ENCODE measurements at regions not wholly inside any gene's neighbourhood (a gene's known extent, or its start where the extent isn't known, plus 50 kb on each side); places are given as distances from the start of the nearest gene placed in this dataset.
"Not testable (repeated sequence)": the region's sequence is repeated elsewhere in the genome, so short reads cannot be mapped to it uniquely, and the experiment has no call there.

- H3K4me3 ChIP-seq, result no peak overlapping the region
- no peaks in the 10 kb centered on the region for H4K20me1 ChIP-seq
- no peak overlapping the region for H3K9ac ChIP-seq
- no peak overlapping the region for H3K27ac ChIP-seq
- no peak for TF ChIP-seq Cebpa-rat (IDR thresholded peaks at IDR 0.05)
- no peaks in the 10 kb centered on the region for H3K4me1 ChIP-seq
- no peaks in the 10 kb centered on the region for H3K9me3 ChIP-seq
- H3K4me2 ChIP-seq, result no peak overlapping the region
- H3K27me3 ChIP-seq, result no peaks in the 10 kb centered on the region
- no peaks in the 10 kb centered on the region for H3K36me3 ChIP-seq
Observed at GRCh38 chr12:88856201-88856600, 275.9 kb upstream of the KITLG start.

- no peak for TF ChIP-seq Cebpa-rat (IDR thresholded peaks at IDR 0.05)
Observed at GRCh38 chr12:88855301-88855700, 275.0 kb upstream of the KITLG start.

GRCh38 chr12:88854260-88854659 is 274.0 kb upstream of the KITLG start:
- H3K9me3 ChIP-seq, result no peaks in the 10 kb centered on the region
- H3K4me1 ChIP-seq, result no peaks in the 10 kb centered on the region
- no peaks in the 10 kb centered on the region for H3K36me3 ChIP-seq
- H4K20me1 ChIP-seq, result no peaks in the 10 kb centered on the region
- no peak overlapping the region for H3K4me2 ChIP-seq
- no peak overlapping the region for H3K4me3 ChIP-seq
- no peaks in the 10 kb centered on the region for H3K27me3 ChIP-seq
- TF ChIP-seq Cebpa-rat (IDR thresholded peaks at IDR 0.05), result no peak
- H3K9ac ChIP-seq, result no peak overlapping the region
- no peak overlapping the region for H3K27ac ChIP-seq

More at GRCh38 chr12:88855301-88855700, 275.0 kb upstream of the KITLG start:
- no peak overlapping the region for H3K9ac ChIP-seq
- no peaks in the 10 kb centered on the region for H3K36me3 ChIP-seq
- H3K4me1 ChIP-seq, result no peaks in the 10 kb centered on the region
- no peak overlapping the region for H3K27ac ChIP-seq
- no peak overlapping the region for H3K4me2 ChIP-seq
- no peaks in the 10 kb centered on the region for H3K27me3 ChIP-seq
- no peak overlapping the region for H3K4me3 ChIP-seq
- no peaks in the 10 kb centered on the region for H3K9me3 ChIP-seq
- H4K20me1 ChIP-seq, result no peaks in the 10 kb centered on the region

GRCh38 chr12:88847246-88847645 is 267.0 kb upstream of the KITLG start:
- not testable (repeated sequence) for H4K20me1 ChIP-seq, H3K4me2 ChIP-seq, H3K4me3 ChIP-seq, H3K9me3 ChIP-seq, H3K27ac ChIP-seq, H3K36me3 ChIP-seq, H3K27me3 ChIP-seq, H3K9ac ChIP-seq, H3K4me1 ChIP-seq

GRCh38 chr12:88844426-88844825 is 264.2 kb upstream of the KITLG start:
- TF ChIP-seq Cebpa-rat (IDR thresholded peaks at IDR 0.05), result no peak
- Histone ChIP-seq H4K20me1 (no peaks in the 10 kb centered on the region), H3K36me3 (no peaks in the 10 kb centered on the region), H3K27me3 (no peaks in the 10 kb centered on the region), H3K4me2 (no peak overlapping the region), H3K27ac (no peak overlapping the region), H3K4me3 (no peak overlapping the region), H3K9ac (no peak overlapping the region), H3K4me1 (no peaks in the 10 kb centered on the region), H3K9me3 (peaks cover 8% of the 10 kb centered on the region)

GRCh38 chr12:88842314-88842713 is 262.0 kb upstream of the KITLG start:
- Histone ChIP-seq H3K4me2 (no peak overlapping the region), H3K36me3 (no peaks in the 10 kb centered on the region), H3K4me1 (no peaks in the 10 kb centered on the region), H3K9ac (no peak overlapping the region), H3K9me3 (peaks cover 25% of the 10 kb centered on the region), H3K4me3 (no peak overlapping the region), H4K20me1 (no peaks in the 10 kb centered on the region), H3K27me3 (no peaks in the 10 kb centered on the region), H3K27ac (no peak overlapping the region)
- no peak for TF ChIP-seq Cebpa-rat (IDR thresholded peaks at IDR 0.05)

GRCh38 chr12:88839486-88839885 is 259.2 kb upstream of the KITLG start:
- no peaks in the 10 kb centered on the region for H3K27me3 ChIP-seq
- no peaks in the 10 kb centered on the region for H3K36me3 ChIP-seq
- H3K27ac ChIP-seq, result no peak overlapping the region
- no peaks in the 10 kb centered on the region for H4K20me1 ChIP-seq
- H3K9ac ChIP-seq, result no peak overlapping the region
- TF ChIP-seq Cebpa-rat (IDR thresholded peaks at IDR 0.05), result no peak
- H3K4me1 ChIP-seq, result no peaks in the 10 kb centered on the region
- H3K4me2 ChIP-seq, result no peak overlapping the region
- peaks cover 25% of the 10 kb centered on the region for H3K9me3 ChIP-seq
- H3K4me3 ChIP-seq, result no peak overlapping the region

GRCh38 chr12:88836156-88836555 is 255.9 kb upstream of the KITLG start:
- H3K4me1 ChIP-seq, result no peaks in the 10 kb centered on the region
- no peaks in the 10 kb centered on the region for H4K20me1 ChIP-seq
- TF ChIP-seq Cebpa-rat (IDR thresholded peaks at IDR 0.05), result no peak
- H3K27ac ChIP-seq, result no peak overlapping the region
- H3K9me3 ChIP-seq, result peaks cover 25% of the 10 kb centered on the region
- no peaks in the 10 kb centered on the region for H3K27me3 ChIP-seq
- no peak overlapping the region for H3K4me2 ChIP-seq
- no peaks in the 10 kb centered on the region for H3K36me3 ChIP-seq
- no peak overlapping the region for H3K9ac ChIP-seq
- H3K4me3 ChIP-seq, result no peak overlapping the region

- Histone ChIP-seq H3K4me3 (no peak overlapping the region), H4K20me1 (no peaks in the 10 kb centered on the region), H3K27ac (no peak overlapping the region), H3K36me3 (no peaks in the 10 kb centered on the region), H3K4me1 (no peaks in the 10 kb centered on the region), H3K9ac (no peak overlapping the region), H3K27me3 (no peaks in the 10 kb centered on the region), H3K9me3 (peaks cover 15% of the 10 kb centered on the region), H3K4me2 (no peak overlapping the region)
- no peak for TF ChIP-seq Cebpa-rat (IDR thresholded peaks at IDR 0.05)
Observed at GRCh38 chr12:88834226-88834625, 254.0 kb upstream of the KITLG start.

- Histone ChIP-seq H3K27me3 (no peaks in the 10 kb centered on the region), H3K9me3 (peaks cover 10% of the 10 kb centered on the region), H3K27ac (no peak overlapping the region), H3K36me3 (no peaks in the 10 kb centered on the region), H3K9ac (no peak overlapping the region), H3K4me1 (no peaks in the 10 kb centered on the region), H3K4me2 (no peak overlapping the region), H4K20me1 (no peaks in the 10 kb centered on the region), H3K4me3 (no peak overlapping the region)
- no peak for TF ChIP-seq Cebpa-rat (IDR thresholded peaks at IDR 0.05)
Observed at GRCh38 chr12:88833641-88834116, 253.4 kb upstream of the KITLG start.

GRCh38 chr12:88828537-88828936 is 248.3 kb upstream of the KITLG start:
- not testable (repeated sequence) for H3K4me2 ChIP-seq, H3K27me3 ChIP-seq, H3K4me3 ChIP-seq, H4K20me1 ChIP-seq, H3K9ac ChIP-seq, H3K9me3 ChIP-seq, H3K4me1 ChIP-seq, H3K36me3 ChIP-seq, H3K27ac ChIP-seq

All from BLaER1 (cell line).